NCI-H2029 (cell line): ENCODE measurements at regions not wholly inside any gene's neighbourhood (a gene's known extent, or its start where the extent isn't known, plus 50 kb on each side); places are given as distances from the start of the nearest gene placed in this dataset.
"Not testable (repeated sequence)": the region's sequence is repeated elsewhere in the genome, so short reads cannot be mapped to it uniquely, and the experiment has no call there.

Experiments
- DNase-seq: peaks from one replicate; lab custom pipeline; 2025; lab: John Stamatoyannopoulos, UW

GRCh38 chr13:107916902-107917301 is 298.4 kb downstream of the LIG4 start:
- not testable (repeated sequence) for DNase-seq

DNA sequence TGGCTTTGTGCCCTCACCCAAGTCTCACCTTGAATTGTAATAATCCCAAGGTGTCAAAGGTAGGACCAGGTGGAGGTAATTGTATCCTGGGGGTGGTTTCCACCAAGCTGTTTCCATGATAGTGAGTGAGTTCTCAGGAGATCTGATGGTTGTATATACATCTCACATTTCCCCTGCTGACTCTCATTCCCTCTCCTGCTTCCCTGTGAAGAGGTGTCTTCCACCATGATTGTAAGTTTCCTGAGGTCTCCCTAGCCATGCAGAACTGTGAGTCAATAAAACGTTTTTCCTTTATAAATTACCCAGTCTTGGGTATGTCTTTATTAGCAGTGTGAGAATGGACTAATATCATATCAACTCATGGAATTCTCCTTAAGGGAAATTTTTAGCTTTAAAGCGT is 302.6 kb downstream of the LIG4 start:
- no peak for DNase-seq

GRCh38 chr13:107907065-107907805 is 308.1 kb downstream of the LIG4 start:
- DNase-seq = no peak

GRCh38 chr13:107906131-107906530 is 309.2 kb downstream of the LIG4 start:
- no peak for DNase-seq

GRCh38 chr13:107901996-107902562 is 313.3 kb downstream of the LIG4 start:
- DNase-seq = no peak

DNA sequence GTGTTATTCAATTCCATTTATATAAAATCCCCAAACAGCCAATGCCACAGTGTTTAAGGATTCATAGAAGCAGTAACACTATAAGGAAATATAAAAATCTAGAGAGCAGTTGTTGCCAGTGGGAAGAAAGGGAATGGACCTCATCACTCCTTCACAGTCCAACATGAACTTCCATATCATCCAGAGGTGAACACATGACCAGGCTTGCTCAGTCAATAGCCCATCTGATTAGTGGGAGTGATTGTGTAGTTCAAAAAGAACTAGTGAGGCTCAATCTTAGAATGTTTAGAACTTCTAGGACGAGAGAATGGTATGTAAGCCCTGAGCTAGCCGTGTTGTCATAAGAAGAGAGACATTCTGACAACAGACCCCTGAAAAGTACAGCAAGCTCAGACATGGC is 314.1 kb downstream of the LIG4 start:
- no peak for DNase-seq

DNA sequence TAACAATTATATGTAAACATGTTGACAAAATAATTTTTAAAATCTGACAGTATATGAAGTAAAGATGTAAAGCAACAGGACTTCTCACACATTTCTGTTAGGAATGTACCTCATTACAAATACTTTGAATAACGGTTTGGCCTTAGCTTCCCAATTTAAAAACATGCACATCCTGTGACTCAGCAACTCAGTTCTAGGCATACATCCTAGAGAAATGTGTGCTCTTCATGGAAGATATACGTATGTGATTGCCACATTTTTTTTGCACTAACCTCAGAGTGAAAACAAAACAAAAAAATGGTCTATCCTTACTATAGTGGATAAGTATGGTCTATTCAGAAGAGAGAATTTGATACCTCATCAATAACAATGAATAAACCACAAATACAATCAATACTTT is 314.6 kb downstream of the LIG4 start:
- DNase-seq = no peak

GRCh38 chr13:107886118-107886517 is 329.2 kb downstream of the LIG4 start:
- no peak for DNase-seq

- no peak for DNase-seq
Observed at GRCh38 chr13:107884564-107884963, 330.8 kb downstream of the LIG4 start.

DNA sequence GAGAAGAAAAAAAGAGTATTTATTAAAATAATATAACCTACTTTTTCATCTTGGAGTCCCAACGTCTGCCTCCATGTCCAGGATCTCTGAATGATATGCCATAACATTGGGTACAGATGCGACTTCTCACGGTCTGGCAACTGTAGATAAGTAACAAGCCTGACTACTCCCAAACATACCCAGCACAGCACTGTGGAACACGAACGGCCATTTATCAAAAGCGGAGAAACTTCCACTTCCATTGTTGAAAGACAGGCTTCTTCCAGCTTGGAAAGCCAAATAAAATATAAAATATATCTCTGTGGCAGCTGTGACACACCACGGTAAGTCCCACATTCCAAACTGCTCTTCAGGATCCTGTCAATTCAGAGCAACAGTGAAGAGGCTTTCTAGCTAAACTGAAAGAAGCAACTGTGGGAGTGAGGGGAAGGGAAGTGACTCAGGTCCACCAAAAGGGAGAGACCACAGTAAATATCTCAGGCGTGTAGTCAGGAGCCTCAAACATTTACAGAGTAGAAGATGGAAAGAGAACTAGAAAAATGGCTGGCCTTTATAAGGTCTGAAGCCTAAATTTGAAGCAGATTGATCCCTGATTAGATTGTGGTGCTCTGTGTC is 331.7 kb downstream of the LIG4 start:
- no peak for DNase-seq

DNA sequence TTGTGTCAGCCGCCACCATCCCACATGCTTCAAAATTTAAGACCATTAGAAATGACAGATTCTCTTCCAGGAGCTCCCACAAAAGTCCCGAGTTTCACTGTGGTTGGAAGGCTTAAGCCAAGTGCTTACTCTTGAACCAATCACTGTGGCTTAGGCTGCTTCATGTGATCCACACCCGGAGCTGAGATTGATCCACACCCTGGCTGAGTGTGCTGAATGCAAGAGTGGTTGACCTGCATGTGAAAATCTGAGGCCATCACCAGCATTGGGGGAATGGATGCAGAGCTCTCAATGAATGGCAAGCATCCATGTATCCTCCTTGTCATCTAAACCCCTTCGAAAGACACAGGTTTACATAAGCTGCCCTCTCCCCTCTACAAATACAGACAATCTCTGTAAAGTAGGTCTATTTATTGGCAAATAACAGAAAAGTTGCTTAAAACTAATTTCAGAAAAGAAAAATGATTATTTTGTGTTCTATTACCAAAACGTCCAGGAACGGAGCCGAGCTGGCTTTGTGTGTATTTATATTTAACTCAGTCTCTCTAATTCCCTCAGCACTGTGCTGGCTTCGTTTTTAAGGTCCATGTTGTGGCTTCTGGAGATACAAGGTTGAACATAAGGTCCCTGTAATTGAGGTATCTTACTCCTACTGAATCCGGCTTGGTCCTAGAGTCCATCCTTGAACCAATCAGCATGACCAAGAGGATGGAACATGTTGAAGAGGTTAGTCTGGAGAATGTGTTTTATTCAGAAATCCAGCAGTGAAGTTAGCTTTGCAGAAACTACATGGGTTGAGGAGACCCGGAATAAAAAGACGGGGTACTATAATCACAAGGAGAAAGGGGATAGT is 332.4 kb downstream of the LIG4 start:
- no peak for DNase-seq

DNA sequence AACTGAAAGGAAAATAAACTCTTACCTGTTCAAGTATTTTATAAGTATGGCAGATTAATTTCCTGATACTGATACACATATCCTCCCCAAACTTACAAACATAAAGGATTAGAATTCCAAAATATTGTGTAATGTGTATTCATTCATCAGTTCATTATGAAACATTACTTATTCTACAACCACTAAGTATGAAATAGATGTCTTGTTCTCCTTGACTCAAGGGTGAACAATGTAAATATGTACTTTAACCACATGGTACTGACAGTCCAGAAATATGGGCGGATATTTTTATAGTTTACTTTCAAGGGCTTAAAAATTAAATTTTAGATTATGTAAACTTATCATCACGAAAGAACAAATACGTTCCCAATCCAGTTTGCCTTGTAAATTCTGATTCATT is 334.0 kb downstream of the LIG4 start:
- no peak for DNase-seq

DNA sequence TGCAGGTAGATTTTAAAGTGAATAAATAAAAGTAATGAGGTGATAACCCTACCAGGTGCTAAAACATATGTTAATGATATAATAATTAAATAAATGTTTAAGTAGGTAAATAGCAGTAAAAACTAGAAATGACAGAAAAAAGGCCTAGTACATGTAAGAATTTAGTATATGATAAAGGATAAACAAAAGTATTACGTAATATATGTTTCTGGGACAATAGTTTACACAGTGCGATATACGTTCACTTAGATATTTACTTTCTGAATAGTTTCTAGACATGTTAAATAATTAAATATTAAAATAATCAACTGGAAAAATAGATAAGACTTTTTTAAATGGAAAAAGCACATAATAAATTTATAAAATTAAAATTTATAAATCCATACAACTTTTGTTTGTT is 340.9 kb downstream of the LIG4 start:
- no peak for DNase-seq

- no peak for DNase-seq
Observed at GRCh38 chr13:107873926-107874325, 341.4 kb downstream of the LIG4 start.

DNA sequence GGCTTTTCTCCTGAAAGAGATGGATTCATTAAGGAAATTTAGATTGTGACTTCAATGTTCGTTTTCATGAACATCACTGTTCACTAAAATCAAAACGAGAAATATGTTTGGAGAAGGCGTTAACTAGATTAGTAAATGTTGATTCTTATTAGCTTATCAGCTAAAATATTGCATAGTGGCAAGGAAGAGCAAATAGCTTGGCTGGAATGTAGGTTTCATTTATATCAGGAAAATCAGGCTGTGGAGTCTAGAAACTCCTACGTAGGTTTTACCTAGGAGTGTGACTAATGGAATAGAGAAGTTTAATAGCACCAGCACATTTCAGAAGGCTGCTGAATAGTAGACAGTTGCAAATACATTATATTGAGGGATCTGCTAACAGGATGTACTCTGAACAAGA is 344.9 kb downstream of the LIG4 start:
- no peak for DNase-seq

DNA sequence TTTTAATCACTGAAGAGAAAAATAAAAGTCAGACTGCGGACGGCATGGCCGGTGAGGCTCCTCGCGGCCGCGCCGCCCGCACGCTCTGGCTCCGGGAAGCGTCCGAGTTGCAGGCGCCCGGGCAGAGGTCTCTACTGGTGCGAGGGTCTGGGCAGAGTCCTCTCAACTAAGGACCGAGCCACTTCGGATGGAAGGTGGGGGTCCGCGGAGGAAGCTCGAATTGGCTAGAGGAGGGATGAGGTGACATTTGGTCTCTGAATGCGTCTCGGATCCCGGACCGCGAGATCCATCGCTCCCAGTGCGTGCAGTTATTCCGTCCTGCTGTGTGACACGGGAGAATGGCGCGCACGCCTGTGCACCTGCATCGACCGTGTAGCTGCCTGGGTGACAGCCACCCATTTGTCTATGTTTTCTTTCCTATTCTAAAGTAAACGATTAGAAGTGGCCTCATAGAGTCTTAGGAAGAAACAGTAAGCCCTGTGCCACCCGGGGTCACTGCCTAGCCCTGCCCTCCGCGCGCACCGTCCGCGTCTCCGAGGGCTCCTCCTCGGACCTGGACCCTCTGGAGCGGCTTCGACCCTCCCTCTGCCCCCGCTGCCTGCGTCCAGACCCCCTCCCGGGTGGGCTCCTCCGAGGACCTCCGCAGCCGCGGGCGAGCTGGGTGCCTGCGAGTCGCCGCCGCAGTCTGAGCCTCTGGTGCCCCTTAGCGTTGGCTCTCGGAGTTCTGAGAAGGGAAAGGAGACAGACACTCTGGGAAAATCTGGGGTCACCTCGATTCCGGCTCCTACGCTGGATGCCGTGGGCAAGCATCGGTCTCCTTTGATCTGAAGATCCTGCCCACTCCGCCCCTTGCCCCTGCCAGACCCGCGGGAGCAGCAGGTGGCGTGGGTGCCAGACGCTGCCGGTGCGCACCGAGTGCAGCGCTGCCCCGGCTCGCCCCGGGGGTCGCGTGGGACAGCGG is 347.4 kb downstream of the LIG4 start:
- DNase-seq = peak; percentile 16

- no peak for DNase-seq
Observed at GRCh38 chr13:107866941-107867623, 348.3 kb downstream of the LIG4 start.

DNA sequence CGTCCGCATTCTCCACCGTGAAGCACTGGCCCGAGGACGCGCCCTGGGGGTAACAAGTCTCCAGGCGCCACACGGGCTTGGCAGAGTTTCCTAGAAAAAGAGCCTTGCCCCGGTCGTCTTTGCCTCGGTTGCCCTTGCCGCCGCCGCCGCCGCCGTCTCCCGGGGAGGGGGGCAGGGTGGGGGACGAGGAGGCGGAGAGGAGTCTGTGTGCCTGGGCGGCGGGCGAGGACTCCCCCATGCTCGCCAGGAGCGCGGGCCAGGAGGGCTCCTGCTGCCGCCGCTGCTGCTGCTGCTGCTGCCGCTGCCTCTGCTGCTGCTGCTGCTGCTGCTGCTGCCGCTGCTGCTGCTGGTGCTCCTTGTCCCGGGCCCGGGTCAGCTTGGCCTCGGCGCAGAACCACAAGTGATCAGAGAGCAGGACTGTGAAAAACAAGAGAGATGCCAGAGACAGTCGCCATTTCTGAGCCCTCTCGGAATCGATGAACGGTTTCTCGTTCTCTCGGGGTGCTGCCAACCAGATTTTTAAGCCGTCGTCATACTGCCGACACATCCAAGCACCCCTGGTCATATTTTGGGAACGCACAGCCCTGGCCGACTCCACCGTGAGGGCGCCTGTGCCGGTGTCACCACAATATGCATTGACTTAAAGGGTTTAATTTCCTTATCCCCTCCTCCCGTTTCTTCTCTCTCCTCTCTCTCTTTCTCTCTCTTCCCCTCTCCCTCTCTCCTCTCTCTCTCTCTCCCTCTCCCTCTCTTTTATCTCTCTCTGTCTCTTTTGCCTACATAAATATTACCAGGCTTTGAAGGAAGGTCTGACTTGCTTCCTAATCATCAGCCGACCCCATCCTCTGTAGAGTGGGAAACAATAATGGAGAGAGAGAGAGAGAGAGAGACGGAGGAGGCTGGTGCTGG is 349.1 kb downstream of the LIG4 start:
- no peak for DNase-seq

DNA sequence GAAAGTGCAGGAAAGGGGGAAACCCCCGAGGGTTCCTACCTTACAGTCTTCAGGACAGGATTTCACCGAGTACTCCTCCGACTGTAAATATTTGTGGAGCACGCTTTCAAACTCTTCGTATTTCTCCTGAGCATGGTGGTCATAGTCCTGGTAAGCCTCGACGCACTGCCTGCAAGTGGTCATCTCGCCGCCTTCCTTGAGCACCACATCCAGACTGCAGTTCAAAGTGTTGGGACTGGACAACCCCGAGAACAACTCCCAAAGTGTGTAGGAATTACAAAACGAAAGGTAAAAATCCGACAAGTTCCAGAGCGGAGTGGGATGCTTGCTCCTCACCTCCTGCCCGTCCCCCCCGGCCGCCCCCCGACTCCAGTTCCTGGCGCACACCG is 349.7 kb downstream of the LIG4 start:
- DNase-seq = no peak

- DNase-seq = no peak
Observed at GRCh38 chr13:107865318-107865575, 350.1 kb downstream of the LIG4 start.
